ENCODE measurements at regions not wholly inside any gene's neighbourhood (a gene's known extent, or its start where the extent isn't known, plus 50 kb on each side); places are given as distances from the start of the nearest gene placed in this dataset.

GRCh38 chr16:5527817-5528216 is 430.2 kb upstream of the EEF2KMT start:
- CTCF ChIA-PET = no interaction called here
- no peak for DNase-seq (ENCODE audit: extremely low spot score)
- POLR2A ChIA-PET = no interaction called here
- no peak for TF ChIP-seq L3MBTL2 (conservative IDR thresholded peaks at IDR 0.05)
- no peak for TF ChIP-seq PKNOX1 (IDR thresholded peaks at IDR 0.05)
- TF ChIP-seq HDGF (IDR thresholded peaks at IDR 0.05; ENCODE audit: borderline replicate concordance) = no peak
- TF ChIP-seq FOXM1 (IDR thresholded peaks at IDR 0.05; ENCODE audit: borderline replicate concordance) = no peak
- no peak for TF ChIP-seq FOXA1 (IDR thresholded peaks at IDR 0.05)
- TF ChIP-seq FOXK2 (IDR thresholded peaks at IDR 0.05) = no peak
- TF ChIP-seq SUZ12 (IDR thresholded peaks at IDR 0.05) = no peak
- no peak for TF ChIP-seq ZNF384 (IDR thresholded peaks at IDR 0.05)
- no peak for TF ChIP-seq CTBP1 (IDR thresholded peaks at IDR 0.05; ENCODE audit: borderline replicate concordance)
- TF ChIP-seq BHLHE40 (IDR thresholded peaks at IDR 0.05; ENCODE audit: borderline replicate concordance) = no peak
- no peak for TF ChIP-seq SP1 (IDR thresholded peaks at IDR 0.05)
- no peak for TF ChIP-seq NFRKB (IDR thresholded peaks at IDR 0.05)
- TF ChIP-seq TARDBP (IDR thresholded peaks at IDR 0.05) = no peak
- no peak for TF ChIP-seq ARNT (IDR thresholded peaks at IDR 0.05)

GRCh38 chr16:5526826-5527225 is 429.2 kb upstream of the EEF2KMT start:
- ChIA-PET POLR2A (no interaction called here), CTCF (no interaction called here)
- DNase-seq (ENCODE audit: extremely low spot score) = no peak
- TF ChIP-seq ARNT (IDR thresholded peaks at IDR 0.05) (no peak), BHLHE40 (IDR thresholded peaks at IDR 0.05; ENCODE audit: borderline replicate concordance) (no peak), FOXA1 (IDR thresholded peaks at IDR 0.05) (no peak), HDGF (IDR thresholded peaks at IDR 0.05; ENCODE audit: borderline replicate concordance) (no peak), ZNF384 (IDR thresholded peaks at IDR 0.05) (no peak), PKNOX1 (IDR thresholded peaks at IDR 0.05) (no peak), ELF4 (IDR thresholded peaks at IDR 0.05) (no peak), LEF1 (IDR thresholded peaks at IDR 0.05; ENCODE audit: borderline replicate concordance) (no peak), L3MBTL2 (conservative IDR thresholded peaks at IDR 0.05) (no peak), CTBP1 (IDR thresholded peaks at IDR 0.05; ENCODE audit: borderline replicate concordance) (no peak)

GRCh38 chr16:5523829-5524228 is 426.2 kb upstream of the EEF2KMT start:
- POLR2A ChIA-PET = no interaction called here

GRCh38 chr16:5516115-5516514 is 418.5 kb upstream of the EEF2KMT start:
- no peak for TF ChIP-seq ELF4 (IDR thresholded peaks at IDR 0.05)
- TF ChIP-seq L3MBTL2 (conservative IDR thresholded peaks at IDR 0.05) = no peak
- no peak for TF ChIP-seq ZNF384 (IDR thresholded peaks at IDR 0.05)
- no peak for TF ChIP-seq NFRKB (IDR thresholded peaks at IDR 0.05)
- TF ChIP-seq SUZ12 (IDR thresholded peaks at IDR 0.05) = no peak
- TF ChIP-seq FOXM1 (IDR thresholded peaks at IDR 0.05; ENCODE audit: borderline replicate concordance) = no peak
- TF ChIP-seq ARNT (IDR thresholded peaks at IDR 0.05) = no peak
- no peak for DNase-seq (ENCODE audit: extremely low spot score)
- ChIA-PET POLR2A (no interaction called here), CTCF (no interaction called here)

More at GRCh38 chr16:5523829-5524228, 426.2 kb upstream of the EEF2KMT start:
- no peak for DNase-seq (ENCODE audit: extremely low spot score)
- CTCF ChIA-PET = no interaction called here
- no peak for TF ChIP-seq FOXA1 (IDR thresholded peaks at IDR 0.05)
- TF ChIP-seq SP1 (IDR thresholded peaks at IDR 0.05) = no peak

- TF ChIP-seq ARNT (IDR thresholded peaks at IDR 0.05) (no peak), LEF1 (IDR thresholded peaks at IDR 0.05; ENCODE audit: borderline replicate concordance) (no peak), CTBP1 (IDR thresholded peaks at IDR 0.05; ENCODE audit: borderline replicate concordance) (no peak), TARDBP (IDR thresholded peaks at IDR 0.05) (no peak), NFRKB (IDR thresholded peaks at IDR 0.05) (no peak), BHLHE40 (IDR thresholded peaks at IDR 0.05; ENCODE audit: borderline replicate concordance) (no peak), HDGF (IDR thresholded peaks at IDR 0.05; ENCODE audit: borderline replicate concordance) (no peak)
- DNase-seq (ENCODE audit: extremely low spot score) = no peak
- CTCF ChIA-PET = no interaction called here
- POLR2A ChIA-PET = no interaction called here
These were observed 414.4 kb upstream of the EEF2KMT start for GRCh38 chr16:5512014-5512413.

- no peak for DNase-seq (ENCODE audit: extremely low spot score)
- ChIA-PET POLR2A (no interaction called here), CTCF (no interaction called here)
- TF ChIP-seq CTBP1 (IDR thresholded peaks at IDR 0.05; ENCODE audit: borderline replicate concordance) (no peak), BHLHE40 (IDR thresholded peaks at IDR 0.05; ENCODE audit: borderline replicate concordance) (no peak), TARDBP (IDR thresholded peaks at IDR 0.05) (no peak), SP1 (IDR thresholded peaks at IDR 0.05) (no peak), ELF4 (IDR thresholded peaks at IDR 0.05) (no peak), HDGF (IDR thresholded peaks at IDR 0.05; ENCODE audit: borderline replicate concordance) (no peak), ARNT (IDR thresholded peaks at IDR 0.05) (no peak), PKNOX1 (IDR thresholded peaks at IDR 0.05) (no peak)
These were observed 413.3 kb upstream of the EEF2KMT start for GRCh38 chr16:5510819-5511370.

- POLR2A ChIA-PET = no interaction called here
- no peak for DNase-seq (ENCODE audit: extremely low spot score)
- CTCF ChIA-PET = no interaction called here
- TF ChIP-seq ARNT (IDR thresholded peaks at IDR 0.05) (no peak), SP1 (IDR thresholded peaks at IDR 0.05) (no peak), TARDBP (IDR thresholded peaks at IDR 0.05) (no peak), FOXM1 (IDR thresholded peaks at IDR 0.05; ENCODE audit: borderline replicate concordance) (no peak), SUZ12 (IDR thresholded peaks at IDR 0.05) (no peak), CTBP1 (IDR thresholded peaks at IDR 0.05; ENCODE audit: borderline replicate concordance) (no peak)
These were observed 412.2 kb upstream of the EEF2KMT start for GRCh38 chr16:5509794-5510193.
